WTC11 (cell line): ENCODE measurements at regions not wholly inside any gene's neighbourhood (a gene's known extent, or its start where the extent isn't known, plus 50 kb on each side); places are given as distances from the start of the nearest gene placed in this dataset.

Source experiments
- ATAC-seq: fragments of 200-7000 bp; cut with Tn5 transposase; 2 replicates; pipeline ENCODE4 v1.10.0; 2021; ENCODE audit warnings: mild to moderate bottlenecking, moderate library complexity
- CTCF ChIA-PET: fragments of 300-600 bp; sonication (Branson Sonifier 250); formaldehyde crosslinking; loops from one replicate; lab custom pipeline; 2021; ENCODE audit warnings: antibody characterized with exemption; lab: Charles Lee
- POLR2A ChIA-PET: fragments of 350-600 bp; sonication (Branson Sonifier 250); formaldehyde crosslinking; loops from one replicate; lab custom pipeline; 2021; ENCODE audit warnings: antibody characterized with exemption; lab: Charles Lee
- DNase-seq: peaks from one replicate; pipeline ENCODE4 v3.0.0; 2021; ENCODE audit warnings: low spot score
- H3K27ac Mint-ChIP-seq: 2 replicates; pipeline ENCODE4 v1.8.0; 2021; ENCODE audit warnings: mixed read lengths
- H3K27me3 Mint-ChIP-seq: 2 replicates; pipeline ENCODE4 v1.8.0; 2021; ENCODE audit warnings: low read depth, mild to moderate bottlenecking, moderate library complexity, mixed read lengths
- H3K36me3 Mint-ChIP-seq: 2 replicates; pipeline ENCODE4 v1.8.0; 2021; ENCODE audit warnings: mixed read lengths
- H3K4me1 Mint-ChIP-seq: 2 replicates; pipeline ENCODE4 v1.8.0; 2022; ENCODE audit warnings: mixed read lengths
- H3K4me3 Mint-ChIP-seq: 2 replicates; pipeline ENCODE4 v1.8.0; 2021; ENCODE audit warnings: mild to moderate bottlenecking, moderate library complexity, mixed read lengths
- H3K9me3 Mint-ChIP-seq: 2 replicates; pipeline ENCODE4 v1.8.0; 2021; ENCODE audit warnings: mixed read lengths
- AR ChIP-seq: fragments of 250-450 bp; sonication (Bioruptor Pico); IDR thresholded peaks from 2 replicates; pipeline ENCODE4 v1.9.0; 2021; ENCODE audit warnings: mild to moderate bottlenecking
- ARID4B ChIP-seq: sonication (generic); formaldehyde crosslinking; IDR thresholded peaks from 2 replicates; pipeline ENCODE4 v1.8.0; 2023; ENCODE audit warnings: missing genetic modification reagents, mild to moderate bottlenecking, borderline replicate concordance
- ATF6 ChIP-seq: sonication (generic); formaldehyde crosslinking; IDR thresholded peaks from 2 replicates; pipeline ENCODE4 v1.8.1; 2023; ENCODE audit warnings: mild to moderate bottlenecking, missing genetic modification reagents
- CBFB ChIP-seq: sonication (generic); formaldehyde crosslinking; IDR thresholded peaks from 2 replicates; pipeline ENCODE4 v1.8.1; 2022; ENCODE audit warnings: mild to moderate bottlenecking, low read depth, missing genetic modification reagents
- CTCF ChIP-seq: fragments of 200-600 bp; IDR thresholded peaks from 2 replicates; pipeline ENCODE4 v1.8.0; 2022; ENCODE audit warnings: antibody characterized with exemption
- EMX1 ChIP-seq: fragments of 250-450 bp; sonication (Bioruptor Pico); IDR thresholded peaks from 2 replicates; pipeline ENCODE4 v1.8.0; 2021; ENCODE audit warnings: mild to moderate bottlenecking
- GTF2I ChIP-seq: fragments of 250-450 bp; sonication (Bioruptor Pico); conservative IDR thresholded peaks from 2 replicates; pipeline ENCODE4 v1.4.0; 2021; ENCODE audit warnings: mild to moderate bottlenecking
- JUN ChIP-seq: sonication (generic); formaldehyde crosslinking; IDR thresholded peaks from 2 replicates; pipeline ENCODE4 v1.8.0; 2023; ENCODE audit warnings: mild to moderate bottlenecking, missing genetic modification reagents
- KAT7 ChIP-seq: sonication (generic); formaldehyde crosslinking; IDR thresholded peaks from 2 replicates; pipeline ENCODE4 v1.8.1; 2023; ENCODE audit warnings: missing genetic modification reagents, mild to moderate bottlenecking, borderline replicate concordance
- NFATC4 ChIP-seq: fragments of 250-450 bp; sonication (Bioruptor Pico); IDR thresholded peaks from 2 replicates; pipeline ENCODE4 v1.9.0; 2021; ENCODE audit warnings: mild to moderate bottlenecking
- NR2C2 ChIP-seq: sonication (generic); formaldehyde crosslinking; IDR thresholded peaks from 2 replicates; pipeline ENCODE4 v1.8.0; 2022; ENCODE audit warnings: mild to moderate bottlenecking, missing genetic modification reagents
- OVOL2 ChIP-seq: fragments of 250-450 bp; sonication (Bioruptor Pico); IDR thresholded peaks from 2 replicates; pipeline ENCODE4 v1.9.0; 2021; ENCODE audit warnings: mild to moderate bottlenecking, borderline replicate concordance
- SP1 ChIP-seq: sonication (generic); formaldehyde crosslinking; conservative IDR thresholded peaks from 2 replicates; pipeline ENCODE4 v1.8.1; 2022; ENCODE audit warnings: missing genetic modification reagents
- ZBTB21 ChIP-seq: sonication (generic); formaldehyde crosslinking; IDR thresholded peaks from 2 replicates; pipeline ENCODE4 v1.8.1; 2023; ENCODE audit warnings: mild to moderate bottlenecking, missing genetic modification reagents, borderline replicate concordance
- ZNF121 ChIP-seq: sonication (generic); formaldehyde crosslinking; IDR thresholded peaks from 2 replicates; pipeline ENCODE4 v1.8.0; 2023; ENCODE audit warnings: missing genetic modification reagents
- ZNF317 ChIP-seq: sonication (generic); formaldehyde crosslinking; IDR thresholded peaks from 2 replicates; pipeline ENCODE4 v1.8.1; 2023; ENCODE audit warnings: low read depth, mild to moderate bottlenecking, moderate library complexity, missing genetic modification reagents, borderline replicate concordance
- ZNF512 ChIP-seq: sonication (generic); formaldehyde crosslinking; IDR thresholded peaks from 2 replicates; pipeline ENCODE4 v1.8.1; 2022; ENCODE audit warnings: missing genetic modification reagents, borderline replicate concordance
- TF ChIP-seq, protein P1 (sequence below): fragments of 250-450 bp; sonication (Bioruptor Pico); IDR thresholded peaks from 2 replicates; pipeline ENCODE4 v1.9.0; 2021; ENCODE audit warnings: mild to moderate bottlenecking, borderline replicate concordance

GRCh38 chr22:49032821-49033220 is 794.9 kb downstream of the BRD1 start:
- ChIA-PET POLR2A (no interaction called here), CTCF (interaction anchor here (2.6 kb wide), 1 partner anchor 14 kb away, joined by 15 read pairs; no protein-coding TSS in a partner anchor)
- DNase-seq = no peak
- TF ChIP-seq CTCF = no peak
- no peak for TF ChIP-seq EMX1 (CRISPR knock-in tag)
- TF ChIP-seq KAT7 (CRISPR knock-in tag) = no peak
- no peak for TF ChIP-seq NFATC4 (CRISPR knock-in tag)
- no peak for TF ChIP-seq NR2C2 (CRISPR knock-in tag)
- TF ChIP-seq SP1 = no peak
- no peak for TF ChIP-seq ATF6 (CRISPR knock-in tag)
- no peak for TF ChIP-seq ARID4B (CRISPR knock-in tag)
- TF ChIP-seq OVOL2 (CRISPR knock-in tag) = no peak
- TF ChIP-seq GTF2I = no peak
- no peak for TF ChIP-seq AR
- ATAC-seq = no peak
- Mint-ChIP-seq H3K9me3 (peaks cover 16% of the 10 kb centered on the region), H3K36me3 (peaks cover 4% of the 10 kb centered on the region; the same call in 1 of the 2 replicates), H3K4me3 (no peak overlapping the region), H3K27ac (no peak overlapping the region), H3K4me1 (peaks cover 6% of the 10 kb centered on the region), H3K27me3 (peaks cover 2% of the 10 kb centered on the region; the same call in 1 of the 2 replicates)

- Mint-ChIP-seq H3K9me3 (peaks cover 14% of the 10 kb centered on the region), H3K4me1 (peaks cover 6% of the 10 kb centered on the region), H3K27ac (no peak overlapping the region), H3K36me3 (peaks cover 4% of the 10 kb centered on the region; the same call in 1 of the 2 replicates), H3K4me3 (no peak overlapping the region), H3K27me3 (peaks cover 2% of the 10 kb centered on the region; the same call in 1 of the 2 replicates)
- CTCF ChIA-PET = interaction anchor here (0.6 to 1.1 kb wide), 2 partner anchors 15 to 303 kb away, joined by 3 to 7 read pairs; no protein-coding TSS in a partner anchor
- ATAC-seq (no peak), DNase-seq (no peak)
- POLR2A ChIA-PET = no interaction called here
- TF ChIP-seq NR2C2 (CRISPR knock-in tag) (no peak), ZBTB21 (no peak), SP1 (no peak), ZNF317 (CRISPR knock-in tag) (no peak), CBFB (CRISPR knock-in tag) (no peak), ZNF121 (CRISPR knock-in tag) (no peak), JUN (no peak), ZNF512 (no peak)
- TF ChIP-seq, protein P1, sequence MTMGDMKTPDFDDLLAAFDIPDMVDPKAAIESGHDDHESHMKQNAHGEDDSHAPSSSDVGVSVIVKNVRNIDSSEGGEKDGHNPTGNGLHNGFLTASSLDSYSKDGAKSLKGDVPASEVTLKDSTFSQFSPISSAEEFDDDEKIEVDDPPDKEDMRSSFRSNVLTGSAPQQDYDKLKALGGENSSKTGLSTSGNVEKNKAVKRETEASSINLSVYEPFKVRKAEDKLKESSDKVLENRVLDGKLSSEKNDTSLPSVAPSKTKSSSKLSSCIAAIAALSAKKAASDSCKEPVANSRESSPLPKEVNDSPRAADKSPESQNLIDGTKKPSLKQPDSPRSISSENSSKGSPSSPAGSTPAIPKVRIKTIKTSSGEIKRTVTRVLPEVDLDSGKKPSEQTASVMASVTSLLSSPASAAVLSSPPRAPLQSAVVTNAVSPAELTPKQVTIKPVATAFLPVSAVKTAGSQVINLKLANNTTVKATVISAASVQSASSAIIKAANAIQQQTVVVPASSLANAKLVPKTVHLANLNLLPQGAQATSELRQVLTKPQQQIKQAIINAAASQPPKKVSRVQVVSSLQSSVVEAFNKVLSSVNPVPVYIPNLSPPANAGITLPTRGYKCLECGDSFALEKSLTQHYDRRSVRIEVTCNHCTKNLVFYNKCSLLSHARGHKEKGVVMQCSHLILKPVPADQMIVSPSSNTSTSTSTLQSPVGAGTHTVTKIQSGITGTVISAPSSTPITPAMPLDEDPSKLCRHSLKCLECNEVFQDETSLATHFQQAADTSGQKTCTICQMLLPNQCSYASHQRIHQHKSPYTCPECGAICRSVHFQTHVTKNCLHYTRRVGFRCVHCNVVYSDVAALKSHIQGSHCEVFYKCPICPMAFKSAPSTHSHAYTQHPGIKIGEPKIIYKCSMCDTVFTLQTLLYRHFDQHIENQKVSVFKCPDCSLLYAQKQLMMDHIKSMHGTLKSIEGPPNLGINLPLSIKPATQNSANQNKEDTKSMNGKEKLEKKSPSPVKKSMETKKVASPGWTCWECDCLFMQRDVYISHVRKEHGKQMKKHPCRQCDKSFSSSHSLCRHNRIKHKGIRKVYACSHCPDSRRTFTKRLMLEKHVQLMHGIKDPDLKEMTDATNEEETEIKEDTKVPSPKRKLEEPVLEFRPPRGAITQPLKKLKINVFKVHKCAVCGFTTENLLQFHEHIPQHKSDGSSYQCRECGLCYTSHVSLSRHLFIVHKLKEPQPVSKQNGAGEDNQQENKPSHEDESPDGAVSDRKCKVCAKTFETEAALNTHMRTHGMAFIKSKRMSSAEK (CRISPR knock-in tag) = no peak
These were observed 795.8 kb downstream of the BRD1 start for GRCh38 chr22:49031746-49032330.
